IPS-NIHi7 (cell line): ENCODE measurements at regions not wholly inside any gene's neighbourhood (a gene's known extent, or its start where the extent isn't known, plus 50 kb on each side); places are given as distances from the start of the nearest gene placed in this dataset.
"Not testable (repeated sequence)": the region's sequence is repeated elsewhere in the genome, so short reads cannot be mapped to it uniquely, and the experiment has no call there.

ENCODE experiments used
- DNase-seq: peaks from one replicate; pipeline ENCODE4 v3.0.0; 2012; ENCODE audit warnings: mixed read lengths; ENCODE audit errors: extremely low spot score

DNA sequence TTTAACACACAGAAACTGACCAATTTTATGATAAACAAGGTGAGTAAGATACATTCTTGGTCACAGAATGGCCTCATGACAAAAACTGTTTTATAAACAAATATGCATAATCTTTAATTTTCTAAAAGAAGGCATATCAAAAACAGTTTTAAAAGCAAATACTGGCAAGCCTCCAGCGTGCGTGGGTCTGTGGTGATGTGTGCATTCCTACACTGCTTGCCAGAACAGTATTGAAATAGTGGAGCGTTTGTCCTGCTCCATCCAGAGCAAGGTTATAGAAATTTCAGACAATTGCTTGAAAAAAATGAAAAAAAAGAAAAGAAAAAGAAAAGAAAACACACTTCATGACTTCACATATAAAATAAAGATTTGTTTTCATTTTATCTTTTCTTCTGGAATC lies 140.9 kb downstream of the MZT1 start:
- DNase-seq, result no peak

DNA sequence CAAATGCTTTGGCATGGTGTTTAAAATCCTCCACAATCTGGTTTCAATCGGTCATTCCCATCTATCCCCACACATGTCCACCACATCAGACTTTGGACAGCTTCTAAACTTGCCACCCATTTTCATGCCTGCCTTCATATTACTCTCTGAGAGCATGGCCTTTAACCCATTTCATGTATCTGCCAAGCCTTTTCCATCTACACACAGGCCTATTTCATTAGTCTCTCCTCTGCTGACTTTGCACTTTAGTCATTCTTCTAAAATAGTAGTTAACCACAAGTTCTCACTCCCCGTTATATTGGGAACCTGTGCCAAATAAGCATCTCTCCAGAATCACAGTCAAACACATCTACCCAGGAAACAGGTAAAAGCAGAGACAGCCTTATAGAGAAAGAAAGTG lies 142.2 kb downstream of the MZT1 start:
- DNase-seq, result no peak

DNA sequence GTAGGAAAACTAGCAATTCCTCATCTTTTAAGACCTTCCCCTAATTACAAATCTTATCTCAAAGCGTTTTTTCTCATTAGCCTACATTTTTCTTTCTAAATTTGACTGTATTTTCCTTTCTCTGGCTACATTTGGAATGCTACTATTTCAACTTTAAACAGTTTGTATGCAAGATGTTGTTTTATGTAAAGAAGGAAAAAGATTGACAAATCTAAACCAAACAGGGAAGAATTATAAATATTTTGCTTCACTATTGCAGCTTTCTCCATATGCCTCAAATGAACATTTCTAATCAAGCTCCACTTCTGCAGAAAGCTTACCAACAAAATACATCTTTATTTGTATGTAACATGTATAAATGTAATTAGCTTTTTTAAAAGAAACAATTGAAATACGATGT lies 156.2 kb downstream of the MZT1 start:
- DNase-seq, result no peak

DNA sequence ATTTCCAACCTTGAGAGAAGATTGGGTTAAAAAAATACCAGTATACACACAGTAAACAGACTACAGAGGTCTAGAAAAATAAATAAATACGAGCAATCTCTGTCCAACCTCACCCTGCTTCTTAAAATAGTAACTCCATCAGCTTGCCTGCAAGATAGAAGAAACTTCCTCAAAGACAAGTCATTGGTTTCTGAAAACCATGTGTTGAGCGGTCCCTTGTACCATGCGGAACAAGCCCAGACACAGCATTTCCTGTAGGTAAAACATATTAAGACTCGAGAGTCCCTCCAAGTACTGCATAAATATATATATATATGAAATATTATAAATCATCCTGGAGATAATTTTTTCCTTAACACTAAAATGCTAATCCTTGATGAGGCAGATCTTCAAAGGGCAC lies 157.4 kb downstream of the MZT1 start:
- no peak for DNase-seq

DNA sequence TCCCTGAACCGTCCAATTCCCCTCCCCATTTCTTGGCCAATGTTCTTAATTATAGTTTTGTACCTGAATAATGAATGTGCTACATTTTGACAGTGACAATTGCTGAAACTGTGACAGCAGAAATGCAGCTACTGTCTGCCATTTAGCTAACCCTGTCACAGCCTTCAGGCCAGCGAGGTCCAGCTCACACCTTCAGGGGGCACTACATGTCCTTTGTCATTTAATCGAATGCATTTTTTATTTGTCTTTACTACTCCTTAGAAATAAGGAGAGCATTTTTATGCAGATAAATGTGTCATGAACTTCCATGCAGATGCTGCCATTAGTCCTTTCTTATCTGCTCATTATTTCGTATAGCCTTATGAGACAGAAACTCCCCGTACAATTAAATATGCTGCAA lies 159.9 kb downstream of the MZT1 start:
- DNase-seq, result peak; percentile 28

DNA sequence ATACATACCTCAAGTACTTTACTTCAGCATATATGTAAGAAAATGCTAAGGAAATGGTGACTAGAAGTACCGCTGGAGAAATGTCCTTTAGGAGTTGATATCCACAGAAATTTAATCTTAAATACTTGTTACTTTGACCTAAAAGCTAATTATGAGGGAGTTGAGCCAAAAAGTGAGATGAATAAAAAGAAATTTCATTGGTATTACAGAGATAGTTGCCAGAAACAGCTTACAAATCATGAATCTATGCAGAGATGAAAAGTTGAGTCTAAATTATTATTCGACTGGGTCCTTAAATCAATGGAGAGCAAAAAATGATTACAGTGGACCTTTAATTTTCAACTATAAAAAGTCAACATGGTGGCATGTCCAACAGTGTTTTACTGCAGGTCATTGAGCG lies 160.9 kb downstream of the MZT1 start:
- no peak for DNase-seq

DNA sequence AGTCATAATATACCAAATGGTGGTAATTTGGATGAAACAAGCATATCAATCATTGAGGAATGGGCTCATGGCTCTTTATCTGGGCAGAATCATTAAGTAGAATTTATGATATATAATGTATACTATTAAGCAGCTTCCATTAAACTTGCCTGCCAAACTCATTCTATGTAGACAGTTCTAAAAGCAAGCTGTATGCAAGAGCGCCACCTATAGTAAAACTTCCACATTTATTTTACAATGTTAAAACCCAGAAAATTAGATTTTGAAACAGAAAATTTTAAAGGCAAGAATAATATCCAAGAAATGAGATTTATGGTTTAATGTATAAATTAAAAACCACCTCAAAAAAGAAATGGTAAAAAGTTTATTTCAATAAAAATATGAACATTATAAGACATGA lies 161.5 kb downstream of the MZT1 start:
- peak; percentile 28 for DNase-seq

DNA sequence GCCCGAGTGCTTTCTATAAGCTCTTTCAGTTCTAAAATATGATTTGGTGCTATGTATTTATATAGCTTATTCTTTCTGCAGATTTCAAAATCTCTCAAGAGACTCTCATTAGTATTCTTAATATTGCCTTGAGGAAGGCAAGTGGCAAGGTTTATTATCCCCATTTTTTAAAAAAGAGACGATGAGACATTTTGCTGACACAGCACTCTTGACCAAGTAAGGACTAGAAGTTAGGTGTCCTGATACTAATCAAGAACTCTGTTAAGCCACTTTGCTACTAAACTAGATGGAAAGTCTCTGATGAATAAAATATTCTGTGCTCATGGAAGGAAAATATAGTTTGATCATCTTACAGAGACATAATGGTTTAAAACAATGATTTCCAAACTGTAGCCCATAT lies 164.7 kb downstream of the MZT1 start:
- no peak for DNase-seq

DNA sequence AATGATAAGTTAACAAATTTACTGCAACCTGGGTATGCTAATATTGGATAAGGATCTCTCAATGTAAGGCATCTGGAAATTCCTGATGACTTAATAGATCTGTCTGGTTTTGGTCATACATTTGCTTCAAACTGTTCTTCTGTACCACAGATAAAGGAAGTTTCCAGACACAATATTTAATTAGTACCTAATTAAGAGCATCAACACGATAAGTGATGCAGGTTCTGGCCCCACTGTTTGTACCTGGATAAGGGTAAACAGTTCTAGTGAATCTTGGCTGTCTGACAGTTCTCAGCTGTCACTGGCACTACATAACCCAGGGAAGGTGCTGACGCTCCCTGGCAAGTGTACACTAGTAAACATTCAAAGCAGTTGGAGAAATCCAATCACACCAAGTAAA lies 165.6 kb downstream of the MZT1 start:
- no peak for DNase-seq

DNA sequence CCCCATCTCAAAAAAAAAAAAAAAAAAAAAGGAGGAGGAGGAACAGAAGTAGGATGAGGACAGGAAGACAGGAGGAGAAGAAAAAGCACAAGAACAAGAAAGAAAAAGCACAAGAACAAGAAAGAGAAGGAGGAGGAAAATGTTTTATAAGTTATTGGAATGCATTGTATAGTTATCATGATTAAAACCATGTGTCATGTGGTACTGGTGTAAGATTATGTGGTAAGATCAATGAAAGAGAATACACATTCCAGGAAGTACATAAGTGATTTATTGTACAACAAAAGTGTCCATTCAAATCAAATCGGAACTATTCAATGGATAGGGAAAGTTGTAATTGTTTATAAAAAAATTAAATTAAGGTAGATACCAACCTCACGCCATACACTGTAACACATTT lies 167.7 kb downstream of the MZT1 start:
- DNase-seq, result no peak

DNA sequence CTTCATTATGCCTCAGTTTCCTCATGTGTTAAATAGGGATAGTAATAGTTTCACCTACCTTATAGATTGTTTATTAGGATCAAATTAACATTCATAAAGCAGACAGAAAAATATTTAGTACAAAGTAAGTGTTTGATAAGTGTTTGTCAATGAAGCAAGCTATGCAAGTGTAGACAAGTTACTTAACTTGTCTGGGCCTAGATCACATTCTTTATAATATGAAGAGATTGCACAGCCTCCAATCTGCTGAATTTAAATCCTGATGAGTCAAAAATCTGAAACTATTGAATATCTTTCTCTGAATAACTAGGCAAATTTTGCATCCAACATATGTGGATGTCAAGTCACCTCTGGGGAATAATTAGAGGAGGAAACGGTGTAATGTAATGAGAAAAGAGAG lies 170.5 kb downstream of the MZT1 start:
- DNase-seq, result no peak

DNA sequence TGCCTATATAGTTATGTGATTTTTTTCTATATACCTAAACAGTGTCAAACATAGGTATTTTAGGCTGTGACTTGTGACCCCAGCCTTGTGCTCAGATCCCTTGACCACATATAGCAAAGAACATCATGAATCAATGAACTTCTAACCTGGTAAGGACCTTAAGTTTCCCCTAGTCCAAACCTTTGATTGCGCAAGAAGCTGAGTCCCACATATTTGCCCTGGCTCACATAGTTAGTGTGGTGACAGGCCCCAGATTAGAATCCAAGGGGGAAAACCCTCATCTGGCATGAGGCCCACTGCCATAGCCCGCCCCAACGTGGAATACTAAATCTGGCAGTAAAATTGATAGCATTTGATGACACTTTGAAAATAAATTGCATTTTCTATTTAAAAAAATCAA lies 171.8 kb downstream of the MZT1 start:
- DNase-seq, result no peak

DNA sequence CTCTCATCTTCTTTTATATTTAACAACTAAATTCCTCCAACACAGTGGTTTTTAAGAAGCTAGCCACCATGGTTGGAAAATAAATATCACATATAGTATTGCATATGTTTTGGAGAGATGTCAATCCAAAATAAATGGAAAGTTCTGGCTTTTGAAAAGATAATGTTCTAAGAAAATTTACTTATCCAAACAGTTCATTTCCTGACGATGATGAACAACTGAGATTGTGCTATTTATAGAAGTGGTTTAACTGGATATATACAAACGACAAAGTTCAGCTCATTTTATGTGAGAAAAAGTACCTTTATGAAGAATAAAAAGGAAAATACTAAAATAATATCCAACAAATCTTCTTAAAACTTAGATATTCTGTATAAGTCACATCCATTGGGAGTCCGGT lies 174.7 kb downstream of the MZT1 start:
- no peak for DNase-seq

DNA sequence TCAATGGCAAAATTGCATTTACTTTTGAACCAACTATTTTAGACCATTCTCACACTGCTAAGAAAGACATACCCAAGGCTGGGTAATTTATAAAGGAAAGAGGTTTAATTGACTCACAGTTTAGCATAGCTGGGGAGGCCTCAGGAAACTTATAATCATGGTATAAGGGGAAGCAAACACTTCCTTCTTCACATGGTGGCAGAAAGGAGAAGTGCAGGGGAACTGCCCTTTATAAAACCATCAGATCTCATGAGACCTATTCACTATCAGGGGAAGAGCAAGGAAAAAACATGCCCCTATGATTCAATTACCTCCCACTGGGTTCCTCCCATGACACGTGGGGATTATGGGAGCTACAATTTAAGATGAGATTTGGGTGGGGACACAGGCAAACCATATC lies 181.5 kb downstream of the MZT1 start:
- not testable (repeated sequence) for DNase-seq

DNA sequence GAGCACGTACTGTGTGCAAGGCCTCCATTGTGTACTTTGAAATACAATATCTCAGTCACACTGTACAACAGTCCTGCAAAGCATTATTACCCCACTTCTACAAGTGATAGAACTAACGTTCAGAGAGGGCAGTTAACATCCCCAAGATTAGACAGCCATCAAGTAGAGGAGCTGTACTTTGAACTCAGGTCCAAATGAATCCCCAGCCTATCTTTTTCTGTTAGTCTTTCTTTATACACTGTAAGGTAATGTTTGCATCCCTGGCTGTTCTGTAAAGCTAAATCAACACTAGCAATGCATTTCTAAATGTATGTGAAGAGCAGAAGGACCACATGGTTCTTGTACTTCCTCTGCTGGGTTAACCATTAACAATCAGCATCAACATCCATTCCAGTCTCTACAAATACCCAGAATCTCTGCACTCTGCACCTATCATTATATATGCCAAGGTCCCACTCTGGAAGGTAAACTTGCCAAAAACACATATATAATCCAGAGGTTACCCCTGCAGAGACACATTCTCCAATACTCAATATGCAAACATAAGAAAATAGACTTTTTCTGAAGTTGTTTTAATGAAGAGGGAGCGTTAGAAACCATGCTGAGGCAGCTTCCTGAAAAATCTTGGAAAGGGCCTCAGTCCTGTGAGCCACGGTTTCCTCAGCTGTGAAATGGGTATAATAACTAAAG lies 182.3 kb downstream of the MZT1 start:
- no peak for DNase-seq

DNA sequence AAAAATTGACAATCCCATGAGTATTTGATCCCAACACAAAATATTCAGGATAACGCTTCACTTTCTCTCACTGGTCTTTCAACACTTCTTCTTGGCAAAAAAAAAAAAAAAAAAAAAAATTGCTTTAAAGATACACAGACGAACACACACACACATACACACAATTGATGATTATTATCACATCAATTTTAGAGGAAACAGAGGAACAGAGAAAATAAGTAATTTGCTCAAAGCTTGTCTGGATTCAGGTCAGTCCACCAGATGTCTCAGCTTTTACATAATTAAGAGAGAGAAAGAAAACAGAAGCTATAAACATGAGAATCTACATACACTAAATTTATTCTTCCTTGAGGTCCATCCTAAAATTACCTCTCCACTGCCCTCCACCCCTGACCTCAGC lies 183.4 kb downstream of the MZT1 start:
- DNase-seq, result no peak

DNA sequence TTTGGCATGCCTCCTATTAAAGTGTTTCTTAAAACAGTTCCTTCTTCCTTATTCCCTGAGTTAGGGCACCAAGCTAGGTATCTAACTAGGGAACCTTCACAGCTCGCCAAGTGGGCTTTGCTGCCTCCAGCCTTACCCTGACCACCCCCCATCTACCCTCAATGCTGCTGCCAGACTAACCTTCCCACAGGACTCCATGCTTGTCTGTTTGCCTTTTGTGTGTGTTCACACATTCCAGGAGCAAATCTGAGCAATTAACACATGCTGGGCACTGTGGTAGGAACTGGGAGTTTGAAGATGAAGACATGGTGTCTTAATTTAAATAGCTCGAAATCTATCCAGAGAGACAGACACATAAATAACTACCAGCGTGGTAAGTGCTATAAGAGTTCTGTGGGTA lies 185.2 kb downstream of the MZT1 start:
- no peak for DNase-seq

DNA sequence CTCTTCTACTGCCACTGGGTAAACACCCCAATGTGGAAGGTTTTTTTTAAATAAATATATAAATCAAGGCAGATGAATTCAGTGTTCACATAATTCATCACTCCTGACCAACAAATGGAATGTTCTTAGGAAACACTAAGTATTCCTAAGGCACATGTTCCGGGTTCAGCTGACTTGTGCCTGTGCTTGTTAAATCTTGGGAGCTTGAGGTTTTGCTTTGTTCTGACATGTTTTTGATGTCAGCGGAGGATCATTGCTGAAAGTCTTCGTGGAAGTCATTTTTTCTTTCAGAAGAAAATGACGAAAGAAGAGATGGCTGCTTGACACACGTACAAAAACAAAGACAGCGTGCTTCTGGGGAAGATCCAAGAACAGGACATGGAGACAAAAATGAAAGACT lies 185.8 kb downstream of the MZT1 start:
- no peak for DNase-seq

DNA sequence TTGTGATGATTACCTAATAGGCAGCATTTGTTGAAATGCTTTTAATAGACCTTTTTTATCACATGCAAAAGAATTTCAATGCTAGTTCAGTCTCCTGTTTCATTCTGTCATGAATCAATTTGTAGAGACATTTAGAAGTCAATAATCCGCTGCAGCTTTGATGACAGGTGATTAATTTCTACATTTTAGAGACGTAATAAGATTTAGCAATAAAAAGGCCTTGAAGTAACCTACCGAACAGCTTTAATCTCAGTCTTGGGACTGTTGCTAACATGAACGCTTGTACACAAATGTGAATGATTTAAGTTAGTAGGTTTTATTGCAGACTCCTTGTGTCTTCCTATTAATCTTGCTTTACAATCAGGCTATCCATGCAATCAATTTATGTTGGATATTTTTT lies 186.5 kb downstream of the MZT1 start:
- DNase-seq, result no peak

DNA sequence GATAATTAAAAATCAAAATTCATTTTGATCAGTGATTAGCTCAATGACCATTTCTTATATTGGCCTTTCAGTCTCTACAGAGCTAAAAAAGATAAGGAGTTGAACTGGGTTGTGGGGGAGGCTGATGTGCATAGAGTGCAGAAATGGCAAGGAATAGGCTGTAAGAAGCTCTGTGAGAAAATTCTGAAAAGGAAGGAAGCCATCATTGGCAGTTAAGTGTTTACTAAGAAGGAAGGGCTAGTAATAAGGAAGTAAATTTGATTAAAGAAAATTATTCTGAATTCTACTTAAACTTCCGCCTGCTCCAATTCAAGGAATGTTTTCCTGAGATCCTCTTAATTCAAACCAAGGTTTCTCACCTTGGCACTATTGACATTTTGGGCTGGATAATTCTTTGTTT lies 187.5 kb downstream of the MZT1 start:
- DNase-seq, result no peak

DNA sequence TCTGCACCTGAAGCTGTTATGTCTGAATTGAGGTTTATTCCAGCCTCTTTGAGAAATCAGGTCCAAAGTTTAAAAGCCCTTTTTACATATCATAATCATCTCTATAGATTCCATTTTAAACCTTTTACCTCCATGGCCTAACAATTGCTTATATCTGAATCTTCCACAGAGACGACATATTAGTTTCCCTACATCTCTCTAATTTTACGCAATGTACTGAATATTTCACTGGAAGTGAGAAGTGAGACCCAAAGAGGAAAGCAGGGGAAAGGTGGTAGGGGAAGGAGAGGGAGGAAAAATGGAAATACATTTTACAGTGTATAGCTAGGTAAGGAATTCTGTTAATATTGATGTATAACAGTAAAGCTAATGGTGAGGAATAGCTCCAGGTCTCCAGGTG lies 189.6 kb downstream of the MZT1 start:
- no peak for DNase-seq

DNA sequence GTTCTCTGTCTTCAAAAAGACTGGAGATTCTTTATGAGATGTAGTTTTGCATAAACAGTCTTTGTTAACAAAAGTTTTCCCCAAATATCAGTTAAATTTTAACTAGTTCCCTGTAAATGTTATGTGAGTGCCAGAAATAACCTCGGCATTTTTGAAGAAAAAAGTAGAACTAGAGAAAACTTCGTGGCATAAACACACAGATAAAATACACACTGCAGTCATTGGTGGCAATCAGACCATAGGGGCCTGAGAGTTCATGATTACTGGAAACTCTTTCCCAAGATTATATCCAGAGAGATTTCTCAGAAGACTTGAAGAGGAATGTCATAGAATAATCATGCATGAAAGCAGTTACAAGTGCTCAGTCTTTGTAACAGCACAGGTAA lies 190.0 kb downstream of the MZT1 start:
- DNase-seq, result no peak

DNA sequence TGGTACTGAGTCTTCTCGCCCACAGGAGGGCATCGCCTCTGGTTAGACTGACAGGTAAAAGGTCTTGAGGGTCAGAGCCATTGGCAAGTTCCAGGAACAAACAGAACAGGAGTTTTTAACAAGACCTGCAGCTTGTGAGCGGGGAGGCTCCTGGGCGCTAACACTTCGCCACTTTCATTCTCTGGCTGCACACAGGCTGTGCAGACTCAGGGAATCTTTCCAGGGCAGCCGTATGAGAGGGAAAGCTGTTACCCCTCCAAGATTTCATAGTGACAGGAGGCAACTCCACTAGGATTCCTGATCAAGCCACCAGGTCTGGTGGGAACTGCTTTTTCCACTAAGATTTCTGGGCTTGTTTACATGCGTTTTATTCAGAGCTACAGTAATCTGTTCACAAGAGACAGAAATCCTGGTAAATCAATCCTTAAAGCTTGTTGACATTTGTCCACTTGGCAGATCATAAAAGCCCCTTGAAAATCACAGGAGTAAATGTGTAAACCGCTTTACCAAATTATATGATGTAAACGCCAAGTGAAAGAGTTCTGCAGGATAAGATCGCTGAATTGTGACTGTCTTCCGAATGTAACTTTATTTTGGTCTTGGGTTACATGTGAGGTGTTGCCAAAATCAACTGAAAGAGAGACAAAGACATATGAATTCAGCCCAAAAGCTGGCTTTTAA lies 190.6 kb downstream of the MZT1 start:
- no peak for DNase-seq
